HepG2 (cell line): ENCODE measurements at regions not wholly inside any gene's neighbourhood (a gene's known extent, or its start where the extent isn't known, plus 50 kb on each side); places are given as distances from the start of the nearest gene placed in this dataset.

Experiments used
- ATAC-seq: fragments of 200-7000 bp; cut with Tn5 transposase; 3 replicates; pipeline ENCODE4 v1.9.1; 2020; ENCODE audit warnings: mild to moderate bottlenecking, moderate library complexity
- BruUV-seq: library from RNA; stranded (reverse); fragments of 400-500 nt; replicated peaks from 2 replicates; lab custom pipeline; 2021; lab: Mats Ljungman, UMichigan
- CTCF ChIA-PET: fragments of 300-600 bp; formaldehyde crosslinking; extraction: SDS; loops from one replicate; lab custom pipeline; 2021; ENCODE audit warnings: low total read pairs, inconsistent platforms, low intra/inter-chr PET ratio; lab: Yijun Ruan, JAX
- POLR2A ChIA-PET: fragments of 350-600 bp; sonication (Branson Sonifier 250); formaldehyde crosslinking; loops from one replicate; lab custom pipeline; 2020; ENCODE audit warnings: antibody characterized with exemption, inconsistent platforms; lab: Yijun Ruan, JAX
- DNase-seq: peaks from one replicate; pipeline ENCODE4 v3.0.0-alpha.2; 2015; ENCODE audit warnings: low spot score
- FAIRE-seq: peaks from 3 replicates; lab custom pipeline; 2011; peaks lifted over from hg19 to GRCh38; lab: Jason Lieb, UNC
- H2AFZ ChIP-seq: one replicate; pipeline ENCODE4 v1.6.1; 2011; ENCODE audit warnings: low read length, inconsistent platforms
- H3K27ac ChIP-seq: fragments of 300-600 bp; 3 replicates; pipeline ENCODE4 v1.8.0; 2011; ENCODE audit warnings: mixed run types, mild to moderate bottlenecking, mixed read lengths, low read length, inconsistent platforms; ENCODE audit not compliant: insufficient read depth; ENCODE audit errors: extremely low read length
- H3K27me3 ChIP-seq, 2 experiments: fragments of 200-600 bp in 1 of 2; 2 replicates in 1 of 2; 3 replicates in 1 of 2; pipeline versions ENCODE4 v1.6.0 to v1.8.0; 2011; ENCODE audit warnings: low read length in 2 of 2, mild to moderate bottlenecking in 2 of 2, moderate library complexity in 2 of 2, inconsistent platforms in 1 of 2; ENCODE audit not compliant: insufficient read depth in 2 of 2, control insufficient read depth in 1 of 2
- H3K36me3 ChIP-seq, 2 experiments: fragments of 200-600 bp in 1 of 2; replicated peaks in 1 of 2; 2 replicates in 1 of 2; 3 replicates in 1 of 2; pipeline versions ENCODE4 v1.5.1 to v1.8.0; 2011; ENCODE audit warnings: low read length in 2 of 2, inconsistent platforms in 1 of 2; ENCODE audit not compliant: insufficient read depth in 2 of 2, control insufficient read depth in 1 of 2
- H3K4me1 ChIP-seq: 2 replicates; pipeline ENCODE4 v1.5.1; 2012; ENCODE audit warnings: low read length, inconsistent platforms; ENCODE audit not compliant: insufficient read depth
- H3K4me2 ChIP-seq: 2 replicates; pipeline ENCODE4 v1.6.0; 2011; ENCODE audit warnings: low read depth, low read length, inconsistent platforms
- H3K4me3 ChIP-seq, 3 experiments: fragments of 200-600 bp in 1 of 3; sonication (generic), shearing (Covaris generic) in 1 of 3; replicated peaks in 1 of 3; 2 replicates each; pipeline ENCODE4 v1.5.1; 2011 to 2016; ENCODE audit warnings: low read length in 3 of 3, inconsistent platforms in 2 of 3, low read depth in 2 of 3, mild to moderate bottlenecking in 2 of 3, control low read depth in 1 of 3, mixed read lengths in 1 of 3; ENCODE audit not compliant: insufficient read depth in 1 of 3
- H3K79me2 ChIP-seq: one replicate; pipeline ENCODE4 v1.6.1; 2011; ENCODE audit warnings: low read length, inconsistent platforms; ENCODE audit not compliant: insufficient read depth
- H3K9ac ChIP-seq: 2 replicates; pipeline ENCODE4 v1.6.0; 2011; ENCODE audit warnings: mild to moderate bottlenecking, low read depth, low read length, inconsistent platforms; ENCODE audit not compliant: insufficient read depth
- H3K9me3 ChIP-seq: 2 replicates; pipeline ENCODE4 v1.5.1; 2012; ENCODE audit warnings: mild to moderate bottlenecking, low read length
- H4K20me1 ChIP-seq: 2 replicates; pipeline ENCODE4 v1.6.0; 2011; ENCODE audit warnings: inconsistent platforms, mild to moderate bottlenecking, low read length, moderate library complexity; ENCODE audit not compliant: insufficient read depth
- ATF6 ChIP-seq: sonication (generic); formaldehyde crosslinking; conservative IDR thresholded peaks from 2 replicates; pipeline ENCODE4 v1.4.0; 2020; ENCODE audit warnings: missing genetic modification reagents
- JUN ChIP-seq: sonication (generic); formaldehyde crosslinking; IDR thresholded peaks from 2 replicates; pipeline ENCODE4 v1.4.0; 2020; ENCODE audit warnings: mild to moderate bottlenecking, missing genetic modification reagents
- KAT8 ChIP-seq: IDR thresholded peaks from 2 replicates; pipeline ENCODE4 v1.6.1; 2016; ENCODE audit warnings: missing genetic modification reagents, missing compliant biosample characterization
- KMT2A ChIP-seq: sonication (generic); formaldehyde crosslinking; IDR thresholded peaks from 2 replicates; pipeline ENCODE4 v1.4.0; 2020; ENCODE audit warnings: missing genetic modification reagents
- MED13 ChIP-seq: sonication (generic); formaldehyde crosslinking; IDR thresholded peaks from 2 replicates; pipeline ENCODE4 v1.5.0; 2020; ENCODE audit warnings: missing genetic modification reagents
- NFKB2 ChIP-seq: sonication (generic); formaldehyde crosslinking; IDR thresholded peaks from 2 replicates; pipeline ENCODE4 v1.4.0; 2020; ENCODE audit warnings: missing genetic modification reagents, borderline replicate concordance
- SKIL ChIP-seq: sonication (generic); formaldehyde crosslinking; IDR thresholded peaks from 2 replicates; pipeline ENCODE4 v1.8.0; 2022; ENCODE audit warnings: missing genetic modification reagents, mild to moderate bottlenecking, moderate library complexity, borderline replicate concordance
- TAF15 ChIP-seq: fragments of 200-400 bp; formaldehyde crosslinking; IDR thresholded peaks from one replicate; pipeline ENCODE4 v1.6.1; 2018; ENCODE audit warnings: mild to moderate bottlenecking, low read depth, low read length; ENCODE audit not compliant: poor library complexity, severe bottlenecking
- ZFYVE20 ChIP-seq: sonication (generic); formaldehyde crosslinking; IDR thresholded peaks from 2 replicates; pipeline ENCODE4 v1.8.0; 2023; ENCODE audit warnings: low read depth, mild to moderate bottlenecking, moderate library complexity, missing genetic modification reagents, borderline replicate concordance
- ZNF251 ChIP-seq: sonication (generic); formaldehyde crosslinking; IDR thresholded peaks from 2 replicates; pipeline ENCODE4 v1.9.0; 2021; ENCODE audit warnings: mild to moderate bottlenecking, missing genetic modification reagents
- ZNF644 ChIP-seq: IDR thresholded peaks from 2 replicates; pipeline ENCODE4 v1.6.1; 2016; ENCODE audit warnings: low read depth
- WGBS: methylation state at CpG from one replicate; pipeline ENCODE4 v1.1.6; 2017; ENCODE audit warnings: low lambda C conversion rate; 5-methylcytosine and 5-hydroxymethylcytosine counted together
- in situ Hi-C: cut with HindIII; loops from 2 replicates; pipeline ENCODE4 v1.10.0; 2017; ENCODE audit warnings: low pct_unique_long_range_greater_than_20kb; ENCODE audit not compliant: extremely low pct_ligation_motif_present
- intact Hi-C: fragments of 100-400 bp; cut with micrococcal nuclease; formaldehyde crosslinking; loops from one replicate; pipeline ENCODE4 v1.10.0; 2022; ENCODE audit not compliant: unreplicated experiment
- TF ChIP-seq, protein P1 (sequence below): sonication (generic); formaldehyde crosslinking; IDR thresholded peaks from 2 replicates; pipeline ENCODE4 v1.5.1; 2020; ENCODE audit warnings: missing genetic modification reagents, mild to moderate bottlenecking, borderline replicate concordance
- TF ChIP-seq, protein P2 (sequence below): sonication (generic); formaldehyde crosslinking; IDR thresholded peaks from 2 replicates; pipeline ENCODE4 v1.5.0; 2020; ENCODE audit warnings: missing genetic modification reagents

DNA sequence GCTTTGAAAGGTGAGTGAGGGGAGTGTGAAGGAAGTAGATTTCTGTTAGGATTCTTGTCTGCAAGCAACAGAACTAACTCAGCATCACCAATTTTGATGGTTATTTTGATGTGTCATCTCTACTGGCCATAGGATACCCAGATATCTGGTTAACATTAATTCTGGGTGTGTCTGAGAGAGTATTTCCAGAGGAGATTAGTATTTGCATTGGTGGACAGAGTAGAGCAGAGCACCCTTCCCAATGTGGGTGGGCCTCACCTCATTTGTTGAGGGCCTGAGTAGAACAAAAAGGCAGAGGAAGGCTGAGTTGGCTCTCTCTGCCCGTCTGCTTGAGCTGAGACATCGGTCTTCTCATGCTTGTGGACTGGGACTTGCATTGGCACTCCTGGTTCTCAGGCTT, 121.8 kb upstream of the POU3F1 start:
- no peak for ATAC-seq
- no peak for FAIRE-seq
- H3K27me3 ChIP-seq: no peaks in the 10 kb centered on the region; a peak in 1 of 5 replicates
- no peak overlapping the region for H2AFZ ChIP-seq
- in situ Hi-C loops: no loop called here
- ChIA-PET POLR2A (no interaction called here), CTCF (no interaction called here)
- no peaks in the 10 kb centered on the region for H3K36me3 ChIP-seq
- intact Hi-C loops: no loop called here
- no peaks in the 10 kb centered on the region for H3K79me2 ChIP-seq
- no peak overlapping the region for H3K27ac ChIP-seq
- H3K4me3 ChIP-seq: no peak overlapping the region
- DNase-seq: no peak
- H3K4me2 ChIP-seq: no peak overlapping the region
- H3K9me3 ChIP-seq: no peaks in the 10 kb centered on the region
- TF ChIP-seq NFKB2 (CRISPR knock-in tag) (no peak), MED13 (CRISPR knock-in tag) (no peak), JUN (CRISPR knock-in tag) (no peak), ATF6 (CRISPR knock-in tag) (no peak)
- no peaks in the 10 kb centered on the region for H3K4me1 ChIP-seq
- H3K9ac ChIP-seq: no peak overlapping the region
- no TSS peak for BruUV-seq
- H4K20me1 ChIP-seq: no peaks in the 10 kb centered on the region
- no CpG with 5 or more reads among the region's 2 CpGs for WGBS

DNA sequence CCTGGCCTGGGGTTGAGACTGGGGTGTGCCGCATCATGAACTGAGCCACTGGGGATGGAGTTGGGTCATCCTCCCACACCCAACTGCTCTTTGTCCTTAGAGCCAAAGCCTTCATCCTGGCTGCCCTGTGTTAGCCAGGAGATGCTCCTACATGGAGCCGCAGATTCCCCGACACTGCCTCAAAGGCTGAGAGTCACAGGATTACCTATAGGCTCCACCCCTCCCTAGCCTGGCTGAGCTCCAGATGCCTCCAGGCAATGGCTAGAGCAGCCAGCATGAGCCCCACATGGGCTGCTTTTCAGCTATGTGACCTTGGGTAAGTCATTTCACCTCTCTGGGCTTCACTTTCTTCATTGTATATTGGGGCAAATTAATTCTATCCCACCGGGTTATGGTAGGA, 119.9 kb upstream of the POU3F1 start:
- ChIA-PET CTCF (no interaction called here), POLR2A (no interaction called here)
- no peaks in the 10 kb centered on the region for H3K36me3 ChIP-seq
- whole genome bisulfite sequencing: 0% methylated on average over 1 of the region's 4 CpGs
- no peaks in the 10 kb centered on the region; a peak in 1 of 5 replicates for H3K27me3 ChIP-seq
- ATAC-seq: no peak
- no peak overlapping the region for H3K4me3 ChIP-seq
- H2AFZ ChIP-seq: no peak overlapping the region
- no peaks in the 10 kb centered on the region for H3K9me3 ChIP-seq
- no peak for FAIRE-seq
- intact Hi-C loops: no loop called here
- no peak overlapping the region for H3K9ac ChIP-seq
- no peak for DNase-seq
- H3K27ac ChIP-seq: no peak overlapping the region
- no peaks in the 10 kb centered on the region for H3K79me2 ChIP-seq
- H4K20me1 ChIP-seq: no peaks in the 10 kb centered on the region
- BruUV-seq: no TSS peak
- H3K4me1 ChIP-seq: no peaks in the 10 kb centered on the region
- in situ Hi-C loops: no loop called here
- no peak overlapping the region for H3K4me2 ChIP-seq
- no peak for TF ChIP-seq KAT8 (CRISPR knock-in tag)
- TF ChIP-seq, protein P1, sequence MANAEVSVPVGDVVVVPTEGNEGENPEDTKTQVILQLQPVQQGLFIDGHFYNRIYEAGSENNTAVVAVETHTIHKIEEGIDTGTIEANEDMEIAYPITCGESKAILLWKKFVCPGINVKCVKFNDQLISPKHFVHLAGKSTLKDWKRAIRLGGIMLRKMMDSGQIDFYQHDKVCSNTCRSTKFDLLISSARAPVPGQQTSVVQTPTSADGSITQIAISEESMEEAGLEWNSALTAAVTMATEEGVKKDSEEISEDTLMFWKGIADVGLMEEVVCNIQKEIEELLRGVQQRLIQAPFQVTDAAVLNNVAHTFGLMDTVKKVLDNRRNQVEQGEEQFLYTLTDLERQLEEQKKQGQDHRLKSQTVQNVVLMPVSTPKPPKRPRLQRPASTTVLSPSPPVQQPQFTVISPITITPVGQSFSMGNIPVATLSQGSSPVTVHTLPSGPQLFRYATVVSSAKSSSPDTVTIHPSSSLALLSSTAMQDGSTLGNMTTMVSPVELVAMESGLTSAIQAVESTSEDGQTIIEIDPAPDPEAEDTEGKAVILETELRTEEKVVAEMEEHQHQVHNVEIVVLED: no peak
- TF ChIP-seq TAF15: no peak
- no peak for TF ChIP-seq ZFYVE20 (CRISPR knock-in tag)
- no peak for TF ChIP-seq SKIL (CRISPR knock-in tag)
- TF ChIP-seq KMT2A (CRISPR knock-in tag): no peak
- TF ChIP-seq, protein P2, sequence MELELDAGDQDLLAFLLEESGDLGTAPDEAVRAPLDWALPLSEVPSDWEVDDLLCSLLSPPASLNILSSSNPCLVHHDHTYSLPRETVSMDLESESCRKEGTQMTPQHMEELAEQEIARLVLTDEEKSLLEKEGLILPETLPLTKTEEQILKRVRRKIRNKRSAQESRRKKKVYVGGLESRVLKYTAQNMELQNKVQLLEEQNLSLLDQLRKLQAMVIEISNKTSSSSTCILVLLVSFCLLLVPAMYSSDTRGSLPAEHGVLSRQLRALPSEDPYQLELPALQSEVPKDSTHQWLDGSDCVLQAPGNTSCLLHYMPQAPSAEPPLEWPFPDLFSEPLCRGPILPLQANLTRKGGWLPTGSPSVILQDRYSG (CRISPR knock-in tag): no peak
- no peak for TF ChIP-seq ZNF251
- no peak for TF ChIP-seq ZNF644 (CRISPR knock-in tag)
